ENCODE measurements at regions not wholly inside any gene's neighbourhood (a gene's known extent, or its start where the extent isn't known, plus 50 kb on each side); places are given as distances from the start of the nearest gene placed in this dataset.

GRCh38 chr4:162341533-162341932 is 177.7 kb upstream of the FSTL5 start:
- TF ChIP-seq FOXK2 (IDR thresholded peaks at IDR 0.05) (no peak), SUZ12 (IDR thresholded peaks at IDR 0.05) (no peak), SP1 (IDR thresholded peaks at IDR 0.05) (no peak), BHLHE40 (IDR thresholded peaks at IDR 0.05; ENCODE audit: borderline replicate concordance) (no peak), L3MBTL2 (conservative IDR thresholded peaks at IDR 0.05) (no peak), ZNF384 (IDR thresholded peaks at IDR 0.05) (no peak), ARNT (IDR thresholded peaks at IDR 0.05) (no peak), FOXM1 (IDR thresholded peaks at IDR 0.05; ENCODE audit: borderline replicate concordance) (no peak), ELF4 (IDR thresholded peaks at IDR 0.05) (no peak), TARDBP (IDR thresholded peaks at IDR 0.05) (no peak), CTBP1 (IDR thresholded peaks at IDR 0.05; ENCODE audit: borderline replicate concordance) (no peak), HDGF (IDR thresholded peaks at IDR 0.05; ENCODE audit: borderline replicate concordance) (no peak)
